ENCODE measurements at regions not wholly inside any gene's neighbourhood (a gene's known extent, or its start where the extent isn't known, plus 50 kb on each side); places are given as distances from the start of the nearest gene placed in this dataset.

GRCh38 chr6:40762981-40763380 is 175.8 kb upstream of the LRFN2 start:
- H4K20me1 ChIP-seq (replicated peaks in 1 of 2; ENCODE audit: control insufficient read depth in 1 of 2, insufficient read depth in 2 of 2, low read length in 2 of 2), result no peaks in the 10 kb centered on the region

More at GRCh38 chr6:40762981-40763380, 175.8 kb upstream of the LRFN2 start:
- no peak overlapping the region for H4K91ac ChIP-seq (replicated peaks; ENCODE audit: insufficient read length, low read length)
- no peak overlapping the region for H3K23ac ChIP-seq (ENCODE audit: insufficient read length)
- H3K14ac ChIP-seq (ENCODE audit: insufficient read length), result no peak overlapping the region
- no peak overlapping the region for H3K27ac ChIP-seq (ENCODE audit: low read depth, low read length)
- H2BK12ac ChIP-seq (ENCODE audit: low read depth, low read length), result no peak overlapping the region
- H3K18ac ChIP-seq (ENCODE audit: extremely low read depth, low read length), result no peak overlapping the region
- no peak overlapping the region for H4K8ac ChIP-seq (ENCODE audit: extremely low read depth, insufficient read depth, low read length)
- H3K79me1 ChIP-seq (ENCODE audit: low read depth, low read length), result no peaks in the 10 kb centered on the region
- FAIRE-seq (no peak), DNase-seq (ENCODE audit: low read depth in 1 of 2, low spot score in 2 of 2) (no peak)
- H3K27me3 ChIP-seq (replicated peaks in 1 of 4; ENCODE audit: control insufficient read depth in 3 of 4, extremely low read depth in 1 of 4, insufficient read depth in 3 of 4, low read length in 3 of 4), result no peaks in the 10 kb centered on the region
- no peak overlapping the region for H3K56ac ChIP-seq (replicated peaks; ENCODE audit: insufficient read length, low read depth, low read length)
- H3K4me3 ChIP-seq (ENCODE audit: extremely low read depth in 1 of 4, insufficient read depth in 2 of 4, low read depth in 3 of 4, low read length in 4 of 4), result no peak overlapping the region
- H3K36me3 ChIP-seq (ENCODE audit: control insufficient read depth in 2 of 4, insufficient read depth in 4 of 4, low read length in 3 of 4), result no peaks in the 10 kb centered on the region
- H2AFZ ChIP-seq (ENCODE audit: low read length), result no peak overlapping the region
- ChIA-PET CTCF (ENCODE audit: partially characterized antibody) (interaction anchor here (1.2 kb wide), 1 partner anchor 10 kb away, joined by 4 read pairs; no protein-coding TSS in a partner anchor), POLR2A (ENCODE audit: partially characterized antibody) (no interaction called here)
- no peaks in the 10 kb centered on the region for H3K4me1 ChIP-seq (replicated peaks in 1 of 4; ENCODE audit: control insufficient read depth in 3 of 4, insufficient read depth in 4 of 4, low read length in 3 of 4)
- H3K4me2 ChIP-seq (ENCODE audit: insufficient read depth in 1 of 2, low read depth in 2 of 2, low read length in 2 of 2), result no peak overlapping the region
- H2BK15ac ChIP-seq (ENCODE audit: low read length), result no peak overlapping the region
- H4K5ac ChIP-seq (ENCODE audit: insufficient read length, low read depth, low read length), result no peak overlapping the region
- H3K9ac ChIP-seq (replicated peaks in 1 of 4; ENCODE audit: extremely low read depth in 1 of 4, low read depth in 3 of 4, low read length in 3 of 4), result no peak overlapping the region
- no peaks in the 10 kb centered on the region for H3K79me2 ChIP-seq (ENCODE audit: control insufficient read depth in 1 of 2, insufficient read depth in 2 of 2, low read length in 2 of 2)
- H2AK5ac ChIP-seq (ENCODE audit: low read depth, low read length), result no peak overlapping the region
- no peaks in the 10 kb centered on the region for H3K9me3 ChIP-seq (ENCODE audit: insufficient read depth in 2 of 2, low read depth in 1 of 2, low read length in 1 of 2)
- WGBS, 2 experiments (ENCODE audit: extremely low coverage in 1 of 2, insufficient coverage in 1 of 2, insufficient read length in 1 of 2, insufficient replicate concordance in 2 of 2, low coverage in 1 of 2, low lambda C conversion rate in 2 of 2, missing lambda C conversion rate in 1 of 2), result 86% methylated on average over 5 of the region's 5 CpGs; no CpG with 5 or more reads in 1 of the 2 experiments
- no peak overlapping the region for H2BK120ac ChIP-seq (replicated peaks; ENCODE audit: low read depth, low read length)
- no peak for TF ChIP-seq TEAD4 (IDR thresholded peaks at IDR 0.05; ENCODE audit: low read depth, low read length)
- TF ChIP-seq EP300 (IDR thresholded peaks at IDR 0.05; ENCODE audit: borderline replicate concordance in 1 of 2, low read depth in 2 of 2, low read length in 2 of 2), result no peak
- no peaks in the 10 kb centered on the region for H3K23me2 ChIP-seq (ENCODE audit: low read depth, low read length)
- H2BK5ac ChIP-seq (ENCODE audit: low read depth, low read length), result no peak overlapping the region
- H2BK20ac ChIP-seq (ENCODE audit: low read length), result no peak overlapping the region
- no peak overlapping the region for H3K4ac ChIP-seq (replicated peaks; ENCODE audit: insufficient read length, low read depth, low read length)
